IgD-negative memory B cell (primary cell): ENCODE measurements at regions not wholly inside any gene's neighbourhood (a gene's known extent, or its start where the extent isn't known, plus 50 kb on each side); places are given as distances from the start of the nearest gene placed in this dataset.
"Not testable (repeated sequence)": the region's sequence is repeated elsewhere in the genome, so short reads cannot be mapped to it uniquely, and the experiment has no call there.

Experiments used
- H3K27ac Mint-ChIP-seq, 3 donors: one replicate each; pipeline ENCODE4 v1.8.0; 2020 to 2022; ENCODE audit warnings: mild to moderate bottlenecking in 3 of 3, mixed read lengths in 3 of 3, moderate library complexity in 1 of 3
- H3K27me3 Mint-ChIP-seq: one replicate; pipeline ENCODE4 v1.8.0; 2021; ENCODE audit warnings: mixed read lengths
- H3K36me3 Mint-ChIP-seq: one replicate; pipeline ENCODE4 v1.8.0; 2020; ENCODE audit warnings: mild to moderate bottlenecking, mixed read lengths
- H3K4me1 Mint-ChIP-seq, 3 donors: one replicate each; pipeline ENCODE4 v1.8.0; 2020 to 2022; ENCODE audit warnings: mixed read lengths in 3 of 3, mild to moderate bottlenecking in 1 of 3
- H3K4me3 Mint-ChIP-seq, 4 donors: one replicate each; pipeline ENCODE4 v1.8.0; 2020 to 2022; ENCODE audit warnings: mild to moderate bottlenecking in 4 of 4, mixed read lengths in 4 of 4, moderate library complexity in 3 of 4
- H3K9me3 Mint-ChIP-seq, 3 donors: one replicate each; pipeline ENCODE4 v1.8.0; 2020 to 2021; ENCODE audit warnings: mixed read lengths in 3 of 3, mild to moderate bottlenecking in 1 of 3

DNA sequence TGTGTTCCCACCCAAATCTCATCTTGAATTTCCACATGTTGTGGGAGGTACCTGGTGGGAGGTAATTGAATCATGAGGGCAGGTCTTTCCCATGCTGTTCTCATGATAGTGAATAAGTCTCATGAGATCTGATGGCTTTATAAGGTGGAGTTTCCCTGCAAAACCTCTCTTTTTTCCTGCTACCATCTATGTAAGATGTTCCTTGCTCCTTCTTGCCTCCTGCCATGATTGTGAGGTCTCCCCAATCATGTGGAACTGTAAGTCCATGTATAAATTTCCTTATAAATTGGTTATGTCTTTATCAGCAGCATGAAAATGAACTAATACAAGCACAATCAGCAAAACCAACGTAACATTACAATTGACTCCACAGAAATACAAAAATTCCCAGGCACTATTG, 814.8 kb upstream of the CITED2 start:
- H3K27me3 Mint-ChIP-seq, H3K4me1 Mint-ChIP-seq, H3K27ac Mint-ChIP-seq, H3K9me3 Mint-ChIP-seq, H3K36me3 Mint-ChIP-seq, H3K4me3 Mint-ChIP-seq: not testable (repeated sequence)

DNA sequence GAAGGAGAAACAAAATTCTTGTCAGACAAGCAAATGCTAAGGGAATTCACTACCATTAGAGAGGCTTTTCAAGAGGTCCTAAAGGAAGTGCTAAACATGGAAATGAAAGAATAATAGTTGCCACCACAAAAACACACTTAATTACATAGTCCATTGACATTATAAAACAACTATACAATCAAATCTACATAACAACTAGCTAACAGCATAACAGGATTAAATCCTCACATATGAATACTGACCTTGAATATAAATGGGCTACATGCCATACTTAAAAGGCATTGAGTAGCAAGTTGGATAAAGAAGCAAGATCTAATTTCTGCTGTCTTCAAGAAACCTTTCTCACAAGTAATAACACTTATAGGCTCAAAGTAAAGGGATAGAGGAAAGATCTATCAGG, 811.5 kb upstream of the CITED2 start:
- Mint-ChIP-seq H3K9me3 (peaks cover 3 to 7% (median 7%) of the 10 kb centered on the region in 3 donors), H3K4me1 (no peaks in the 10 kb centered on the region), H3K27ac (no peak overlapping the region), H3K27me3 (no peaks in the 10 kb centered on the region), H3K4me3 (no peak overlapping the region), H3K36me3 (no peaks in the 10 kb centered on the region)

DNA sequence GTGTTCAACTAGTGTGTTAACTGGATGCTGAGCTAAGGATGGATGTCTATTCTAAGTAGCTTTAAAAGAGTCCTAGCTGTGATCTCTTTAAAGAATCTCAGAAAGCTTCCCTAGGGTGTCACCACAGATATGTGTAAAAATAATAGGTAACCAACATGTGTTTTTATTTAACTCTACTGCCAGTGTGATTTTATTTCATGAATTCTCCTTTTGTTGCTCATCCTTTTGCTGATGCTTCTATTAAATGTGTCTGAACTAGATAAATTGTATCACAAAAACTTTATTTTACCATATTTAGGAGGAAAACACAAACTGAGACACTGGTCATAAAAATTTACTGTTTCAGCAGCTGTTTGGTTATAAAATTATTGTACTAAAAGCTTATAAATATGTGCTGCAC, 809.4 kb upstream of the CITED2 start:
- H3K4me1 Mint-ChIP-seq = no peaks in the 10 kb centered on the region
- H3K4me3 Mint-ChIP-seq = no peak overlapping the region
- no peaks in the 10 kb centered on the region for H3K27me3 Mint-ChIP-seq
- no peak overlapping the region for H3K27ac Mint-ChIP-seq
- H3K9me3 Mint-ChIP-seq = peaks cover 2 to 7% (median 3%) of the 10 kb centered on the region in 3 donors
- no peaks in the 10 kb centered on the region for H3K36me3 Mint-ChIP-seq

DNA sequence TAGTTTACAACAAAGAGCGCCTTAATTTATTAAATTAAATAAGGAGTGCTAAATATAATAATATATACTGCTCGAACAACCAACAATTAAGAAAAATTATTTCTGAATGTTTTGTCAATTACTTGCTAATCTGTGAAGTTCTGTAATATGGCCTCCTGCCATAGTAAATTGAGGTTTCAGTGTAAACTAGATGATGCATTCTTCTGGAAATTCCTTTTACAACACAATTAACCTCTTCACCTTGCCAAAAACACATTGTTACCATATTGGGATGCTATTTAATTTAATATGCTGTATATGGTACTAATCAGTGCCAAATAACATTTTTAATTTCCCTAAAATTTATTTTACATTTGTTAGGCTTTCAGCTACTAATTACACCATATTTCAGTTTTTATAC, 808.4 kb upstream of the CITED2 start:
- H3K36me3 Mint-ChIP-seq = no peaks in the 10 kb centered on the region
- H3K9me3 Mint-ChIP-seq = peaks cover 2 to 5% (median 3%) of the 10 kb centered on the region in 3 donors
- no peaks in the 10 kb centered on the region for H3K27me3 Mint-ChIP-seq
- H3K4me3 Mint-ChIP-seq = no peak overlapping the region
- H3K27ac Mint-ChIP-seq = no peak overlapping the region
- H3K4me1 Mint-ChIP-seq = no peaks in the 10 kb centered on the region

DNA sequence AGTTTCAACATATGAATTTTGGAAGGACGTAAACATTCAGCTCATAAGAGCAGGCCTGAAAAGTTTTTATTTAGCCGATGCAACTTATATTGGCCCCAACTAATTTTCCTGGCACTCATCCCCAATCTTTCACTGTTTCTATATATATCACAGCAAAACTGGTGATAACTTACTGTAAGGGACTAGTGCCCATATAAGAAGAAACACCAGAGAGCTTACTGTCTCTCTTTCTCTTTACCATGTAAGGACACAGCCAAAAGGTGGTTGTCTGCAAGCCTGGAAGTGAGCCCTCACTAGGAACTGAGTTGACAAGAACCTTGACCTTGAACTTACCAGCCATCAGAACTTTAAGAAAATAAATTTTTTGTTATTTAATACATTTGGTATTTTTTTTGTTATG, 807.4 kb upstream of the CITED2 start:
- Mint-ChIP-seq H3K4me3 (no peak overlapping the region), H3K4me1 (no peaks in the 10 kb centered on the region), H3K27ac (no peak overlapping the region), H3K36me3 (no peaks in the 10 kb centered on the region), H3K9me3 (peaks cover 0 to 2% (median under 1%) of the 10 kb centered on the region in 3 donors), H3K27me3 (no peaks in the 10 kb centered on the region)

DNA sequence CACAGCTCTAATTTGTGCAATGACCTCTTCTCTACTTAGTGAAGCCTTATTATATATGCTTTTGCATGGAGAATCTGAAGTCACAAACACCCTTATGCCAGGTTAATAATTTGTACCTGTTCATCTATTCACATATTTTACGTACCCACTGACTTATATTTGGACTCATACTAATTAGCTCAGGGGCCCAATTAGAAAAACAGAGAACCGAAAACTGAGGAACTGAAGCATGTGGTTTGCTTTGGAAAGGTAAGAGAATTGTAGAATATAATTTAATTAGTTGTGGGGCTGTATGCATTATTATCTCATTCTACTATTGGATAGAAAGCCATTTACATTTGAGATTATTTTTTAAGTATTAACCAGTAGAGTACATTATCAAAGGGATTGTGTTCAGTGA, 805.9 kb upstream of the CITED2 start:
- H3K4me1 Mint-ChIP-seq = no peaks in the 10 kb centered on the region
- H3K27me3 Mint-ChIP-seq = no peaks in the 10 kb centered on the region
- no peaks in the 10 kb centered on the region for H3K36me3 Mint-ChIP-seq
- no peaks in the 10 kb centered on the region for H3K9me3 Mint-ChIP-seq
- H3K4me3 Mint-ChIP-seq = no peak overlapping the region
- H3K27ac Mint-ChIP-seq = no peak overlapping the region

DNA sequence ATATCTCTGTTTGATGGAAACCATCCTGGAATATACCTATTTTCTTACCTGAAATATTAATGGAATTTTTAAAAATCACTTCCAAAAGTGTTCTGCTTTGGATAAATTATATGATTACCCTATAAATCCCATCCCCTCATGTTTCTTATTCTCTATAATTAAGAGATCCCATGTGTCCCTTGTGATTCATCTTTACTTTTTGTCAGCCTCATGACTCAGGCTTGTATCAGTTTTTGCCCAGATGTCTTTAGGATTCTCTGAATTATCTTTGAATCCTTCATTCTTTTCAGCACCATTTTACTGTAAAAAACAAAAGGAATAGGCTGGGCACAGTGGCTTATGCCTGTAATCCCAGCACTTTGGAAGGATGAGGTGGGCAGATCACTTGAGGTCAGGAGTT, 804.5 kb upstream of the CITED2 start:
- H3K27ac Mint-ChIP-seq = no peak overlapping the region
- no peaks in the 10 kb centered on the region for H3K36me3 Mint-ChIP-seq

DNA sequence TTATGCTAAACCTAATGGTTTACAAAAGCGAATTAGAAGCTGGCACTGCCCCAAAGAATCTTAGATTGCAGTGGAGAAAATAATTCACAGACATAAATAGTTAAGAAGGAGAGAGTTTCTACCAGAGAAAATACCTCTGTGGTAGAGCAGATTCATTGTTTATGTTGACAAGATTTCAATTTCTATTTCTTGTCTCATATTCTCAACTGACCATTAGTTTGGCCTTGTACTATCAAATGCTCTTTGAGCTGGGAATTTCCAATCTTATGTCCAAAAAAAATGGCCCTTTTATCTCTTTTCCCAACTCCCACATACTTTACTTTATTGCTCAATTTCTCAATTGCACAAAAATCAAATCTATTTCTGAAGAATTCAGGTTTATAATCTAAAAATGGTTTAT, 804.1 kb upstream of the CITED2 start:
- no peaks in the 10 kb centered on the region for H3K9me3 Mint-ChIP-seq
- no peaks in the 10 kb centered on the region for H3K27me3 Mint-ChIP-seq
- no peak overlapping the region for H3K27ac Mint-ChIP-seq
- H3K4me1 Mint-ChIP-seq = no peaks in the 10 kb centered on the region
- H3K36me3 Mint-ChIP-seq = no peaks in the 10 kb centered on the region
- no peak overlapping the region for H3K4me3 Mint-ChIP-seq

More for the DNA sequence above, 804.5 kb upstream of the CITED2 start:
- no peaks in the 10 kb centered on the region for H3K4me1 Mint-ChIP-seq
- no peaks in the 10 kb centered on the region for H3K9me3 Mint-ChIP-seq
- no peaks in the 10 kb centered on the region for H3K27me3 Mint-ChIP-seq
- no peak overlapping the region for H3K4me3 Mint-ChIP-seq

DNA sequence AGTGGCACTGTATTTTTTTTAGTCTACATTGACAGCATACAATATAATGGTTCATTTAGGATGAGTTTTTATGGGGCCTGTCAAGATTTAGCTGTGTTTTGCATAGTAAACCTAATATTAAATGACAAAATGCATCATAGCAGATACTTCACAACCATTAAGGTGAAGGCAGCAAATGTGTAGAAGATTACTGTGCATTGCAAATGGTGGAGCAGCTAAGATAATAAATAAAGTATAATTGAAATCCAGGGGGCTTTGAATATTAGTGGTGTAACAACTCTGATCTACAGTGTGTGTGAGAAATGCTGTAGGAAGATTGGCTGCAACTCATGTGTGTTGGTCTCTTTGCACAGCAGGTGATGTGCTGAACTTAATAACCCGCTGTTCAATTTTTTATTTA, 801.9 kb upstream of the CITED2 start:
- H3K27me3 Mint-ChIP-seq = no peaks in the 10 kb centered on the region
- H3K27ac Mint-ChIP-seq = no peak overlapping the region
- H3K4me3 Mint-ChIP-seq = no peak overlapping the region
- peaks cover 0 to 5% (median 1%) of the 10 kb centered on the region in 3 donors for H3K9me3 Mint-ChIP-seq
- H3K36me3 Mint-ChIP-seq = peaks cover 1% of the 10 kb centered on the region
- no peaks in the 10 kb centered on the region for H3K4me1 Mint-ChIP-seq

DNA sequence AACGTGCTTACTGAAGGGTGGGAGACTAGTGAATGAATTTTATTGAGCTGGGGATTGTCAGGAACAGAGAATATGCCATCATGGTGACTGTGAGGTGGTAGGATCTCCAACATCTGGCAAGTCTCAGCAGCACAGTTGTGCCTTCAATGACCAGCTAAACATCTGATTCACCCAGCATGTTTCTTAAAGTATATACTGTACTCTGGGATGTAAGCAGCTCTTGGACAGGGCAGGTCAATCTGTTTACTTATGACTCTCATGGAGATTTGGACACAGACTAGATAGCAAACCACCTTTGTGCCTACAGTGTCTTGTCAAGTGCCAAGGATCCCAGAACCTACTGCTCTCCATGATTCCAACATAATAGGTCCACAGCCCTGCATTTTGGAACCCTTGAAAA, 801.0 kb upstream of the CITED2 start:
- H3K4me1 Mint-ChIP-seq = no peaks in the 10 kb centered on the region
- no peak overlapping the region for H3K27ac Mint-ChIP-seq
- peaks cover 0 to 5% (median 1%) of the 10 kb centered on the region in 3 donors for H3K9me3 Mint-ChIP-seq
- peaks cover 1% of the 10 kb centered on the region for H3K36me3 Mint-ChIP-seq
- no peak overlapping the region for H3K4me3 Mint-ChIP-seq
- H3K27me3 Mint-ChIP-seq = no peaks in the 10 kb centered on the region

DNA sequence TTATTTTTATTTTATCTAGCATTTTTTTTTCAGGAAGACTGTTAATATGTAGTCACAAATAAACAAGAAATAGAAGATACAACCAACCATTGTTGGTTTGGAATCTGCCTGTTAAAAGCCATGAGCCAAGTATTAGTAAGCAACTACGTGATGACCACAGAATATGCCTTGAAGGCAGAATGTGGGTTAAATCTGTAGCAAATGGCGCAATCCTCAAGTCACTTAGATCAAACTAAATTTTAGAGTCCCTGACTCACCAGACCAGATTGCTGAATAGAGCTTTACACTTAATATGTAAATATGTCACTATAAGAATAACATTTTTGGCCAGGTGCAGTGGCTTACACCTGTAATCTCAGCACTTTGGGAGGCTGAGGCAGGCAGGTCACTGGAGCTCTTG, 800.1 kb upstream of the CITED2 start:
- H3K9me3 Mint-ChIP-seq = peaks cover 0 to 5% (median 1%) of the 10 kb centered on the region in 3 donors
- H3K4me3 Mint-ChIP-seq = no peak overlapping the region
- peaks cover 1% of the 10 kb centered on the region for H3K36me3 Mint-ChIP-seq
- H3K27ac Mint-ChIP-seq = no peak overlapping the region
- no peaks in the 10 kb centered on the region for H3K27me3 Mint-ChIP-seq
- no peaks in the 10 kb centered on the region for H3K4me1 Mint-ChIP-seq

DNA sequence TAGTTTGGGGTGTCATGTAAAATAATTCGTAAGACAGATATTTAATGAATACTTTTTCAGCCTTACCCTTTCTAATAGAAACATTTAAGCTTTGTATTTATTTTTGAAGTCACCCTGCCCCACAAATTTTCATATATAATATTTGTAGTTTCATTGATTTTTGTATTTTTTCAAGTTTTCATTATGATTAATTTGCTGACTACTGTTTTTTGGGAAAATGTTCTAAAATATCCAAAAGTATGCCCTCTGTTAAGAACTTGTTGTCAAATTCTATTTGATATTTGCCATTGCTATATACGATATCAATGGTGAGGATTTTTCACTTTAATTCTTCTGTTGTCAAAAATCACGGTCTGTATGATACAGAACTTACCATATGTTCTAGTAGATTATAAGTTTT, 793.9 kb upstream of the CITED2 start:
- Mint-ChIP-seq H3K4me1 (no peaks in the 10 kb centered on the region), H3K4me3 (no peak overlapping the region), H3K36me3 (peaks cover 1% of the 10 kb centered on the region), H3K9me3 (peaks cover 0 to 5% (median 1%) of the 10 kb centered on the region in 3 donors), H3K27ac (no peak overlapping the region), H3K27me3 (no peaks in the 10 kb centered on the region)

DNA sequence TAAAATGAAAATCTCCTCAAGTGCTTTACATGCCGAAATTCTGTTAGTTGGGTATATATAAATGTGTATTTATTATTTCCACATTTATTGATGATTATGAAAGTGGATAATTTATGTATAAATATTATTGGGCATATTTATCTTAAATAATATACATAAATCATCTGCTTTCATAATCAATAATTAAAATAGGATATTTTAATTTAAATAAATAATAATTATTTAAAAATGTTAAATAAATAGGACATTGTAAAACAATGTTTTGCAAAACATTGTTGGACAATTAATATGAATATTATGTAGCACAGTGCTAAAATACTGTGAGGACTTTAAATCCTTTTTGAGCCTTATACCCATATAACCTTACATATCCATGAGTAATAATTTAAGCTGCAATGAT, 786.5 kb upstream of the CITED2 start:
- no peaks in the 10 kb centered on the region for H3K36me3 Mint-ChIP-seq
- H3K4me1 Mint-ChIP-seq = no peaks in the 10 kb centered on the region
- no peak overlapping the region for H3K4me3 Mint-ChIP-seq

DNA sequence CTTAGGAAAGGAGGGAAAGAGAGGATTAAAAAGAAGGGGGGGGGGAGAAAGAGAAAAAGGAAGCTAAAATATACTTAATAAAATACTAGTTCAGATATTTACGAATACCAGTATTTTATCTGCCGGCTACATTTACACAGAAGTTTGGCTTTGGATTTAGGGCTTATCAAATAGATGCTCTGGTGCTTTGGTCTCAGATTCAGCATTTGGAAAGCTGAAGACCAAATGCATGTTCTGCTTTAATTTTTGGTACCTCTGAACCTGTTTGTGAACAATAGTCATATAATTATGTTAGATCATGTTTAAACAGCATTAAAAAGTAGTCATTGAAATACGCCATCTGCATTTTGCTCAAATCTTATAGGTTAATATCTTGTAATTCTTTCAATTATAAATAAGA, 786.0 kb upstream of the CITED2 start:
- Mint-ChIP-seq H3K4me1 (no peaks in the 10 kb centered on the region), H3K36me3 (no peaks in the 10 kb centered on the region), H3K4me3 (no peak overlapping the region), H3K9me3 (peaks cover 0 to 2% (median 0%) of the 10 kb centered on the region in 3 donors), H3K27me3 (no peaks in the 10 kb centered on the region), H3K27ac (no peak overlapping the region)

More for the DNA sequence above, 786.5 kb upstream of the CITED2 start:
- no peaks in the 10 kb centered on the region for H3K27me3 Mint-ChIP-seq
- H3K9me3 Mint-ChIP-seq = peaks cover 0 to 2% (median 0%) of the 10 kb centered on the region in 3 donors
- H3K27ac Mint-ChIP-seq = no peak overlapping the region

DNA sequence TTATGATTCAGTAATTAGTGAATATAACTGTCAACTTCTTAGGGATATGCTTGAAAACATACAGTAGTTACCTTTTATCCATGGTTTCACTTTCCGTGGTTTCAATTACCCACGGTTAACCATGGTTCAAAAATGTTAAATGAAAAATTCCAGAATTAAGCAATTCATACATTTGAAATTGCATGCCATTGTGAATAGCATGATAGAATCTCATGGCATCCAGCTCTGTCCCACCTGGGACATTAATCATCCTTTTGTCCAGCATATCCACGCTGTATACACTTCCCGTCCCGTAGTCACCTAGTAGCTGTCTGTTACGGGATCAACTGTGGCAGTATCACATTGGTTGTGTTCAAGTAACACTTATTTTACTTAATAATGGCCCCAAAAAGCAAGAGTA, 781.7 kb upstream of the CITED2 start:
- Mint-ChIP-seq H3K9me3 (peaks cover 0 to 10% (median 0%) of the 10 kb centered on the region in 3 donors), H3K4me1 (no peaks in the 10 kb centered on the region), H3K27me3 (no peaks in the 10 kb centered on the region), H3K4me3 (no peak overlapping the region), H3K36me3 (peaks cover 2% of the 10 kb centered on the region), H3K27ac (no peak overlapping the region)

DNA sequence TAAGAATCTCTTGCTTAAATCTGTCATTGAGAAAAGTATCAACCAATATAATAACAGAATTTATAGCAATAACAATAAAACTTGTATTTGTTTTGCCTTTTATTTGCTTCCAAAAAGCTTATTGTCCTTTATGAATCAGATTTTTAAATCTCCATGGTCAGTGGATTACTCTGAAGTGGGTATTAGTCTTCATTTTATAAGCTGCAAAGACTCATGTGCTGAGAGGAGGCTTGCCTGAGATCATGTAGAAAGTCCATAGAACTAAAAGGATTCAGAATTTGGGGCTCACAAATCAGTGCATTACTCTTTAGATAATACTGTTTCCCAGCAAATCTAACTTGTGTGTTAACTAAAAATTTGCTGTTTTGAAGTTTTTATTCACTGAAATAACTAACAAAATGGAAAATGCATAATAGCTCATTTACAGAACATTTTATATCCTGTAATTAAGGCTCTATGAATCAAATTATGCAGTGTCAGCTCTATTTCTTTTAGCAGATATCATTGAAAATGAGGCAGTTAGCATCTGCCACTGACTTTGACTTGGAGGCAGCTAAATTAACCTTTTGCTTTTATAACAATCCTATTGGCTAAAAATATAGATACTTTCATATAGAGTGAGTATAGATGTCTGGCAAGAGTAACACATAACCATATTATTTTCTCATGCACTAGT, 781.1 kb upstream of the CITED2 start:
- peaks cover 2% of the 10 kb centered on the region for H3K36me3 Mint-ChIP-seq
- H3K4me3 Mint-ChIP-seq = no peak overlapping the region
- no peak overlapping the region for H3K27ac Mint-ChIP-seq
- H3K9me3 Mint-ChIP-seq = peaks cover 0 to 10% (median 0%) of the 10 kb centered on the region in 3 donors
- H3K4me1 Mint-ChIP-seq = no peaks in the 10 kb centered on the region
- no peaks in the 10 kb centered on the region for H3K27me3 Mint-ChIP-seq
